HEK293T (cell line): ENCODE measurements at regions not wholly inside any gene's neighbourhood (a gene's known extent, or its start where the extent isn't known, plus 50 kb on each side); places are given as distances from the start of the nearest gene placed in this dataset.

ENCODE experiments used
- CTBP1 ChIP-seq: fragments of 450-650 bp; IDR thresholded peaks from 2 replicates; pipeline ENCODE4 v1.6.1; 2016; ENCODE audit warnings: borderline replicate concordance
- ELF4 ChIP-seq: fragments of 450-650 bp; IDR thresholded peaks from 2 replicates; pipeline ENCODE4 v1.6.1; 2017; ENCODE audit warnings: antibody characterized with exemption
- FOXA1 ChIP-seq: fragments of 450-650 bp; IDR thresholded peaks from 2 replicates; pipeline ENCODE4 v1.6.1; 2016; ENCODE audit warnings: mild to moderate bottlenecking
- FOXM1 ChIP-seq: fragments of 450-650 bp; IDR thresholded peaks from 2 replicates; pipeline ENCODE4 v1.6.1; 2017; ENCODE audit warnings: mild to moderate bottlenecking, borderline replicate concordance
- HDGF ChIP-seq: fragments of 450-650 bp; IDR thresholded peaks from 2 replicates; pipeline ENCODE4 v1.6.1; 2017; ENCODE audit warnings: antibody characterized with exemption, borderline replicate concordance
- NFRKB ChIP-seq: fragments of 450-650 bp; IDR thresholded peaks from 2 replicates; pipeline ENCODE4 v1.6.1; 2016; ENCODE audit warnings: mild to moderate bottlenecking, moderate library complexity
- SP1 ChIP-seq: fragments of 450-650 bp; IDR thresholded peaks from 2 replicates; pipeline ENCODE4 v1.6.1; 2017
- SUZ12 ChIP-seq: fragments of 450-650 bp; IDR thresholded peaks from 2 replicates; pipeline ENCODE4 v1.6.1; 2016; ENCODE audit warnings: mild to moderate bottlenecking
- TARDBP ChIP-seq: fragments of 450-650 bp; IDR thresholded peaks from 2 replicates; pipeline ENCODE4 v1.6.1; 2016
- TF ChIP-seq, protein P1 (sequence below): fragments of 450-650 bp; IDR thresholded peaks from 2 replicates; pipeline ENCODE4 v1.6.1; 2016

DNA sequence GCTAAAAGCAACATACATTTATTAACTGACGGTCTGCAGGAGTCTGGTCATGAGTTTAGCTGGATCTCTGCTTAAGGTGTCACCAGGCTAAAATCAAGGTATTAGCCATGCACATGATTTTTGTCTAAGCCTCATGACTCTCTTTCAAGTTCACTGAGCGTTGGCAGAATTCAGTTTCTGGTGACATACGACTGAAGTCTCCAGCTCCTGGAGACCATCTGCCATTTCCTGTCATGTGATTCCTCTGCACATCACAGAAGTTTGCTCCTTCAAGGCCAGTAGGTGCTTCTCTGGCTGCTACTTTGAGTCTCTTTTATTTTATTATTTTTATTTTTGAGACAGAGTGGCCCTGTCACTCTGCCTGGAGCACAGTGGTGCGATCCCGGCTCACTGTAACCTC is 148.4 kb upstream of the EYA4 start:
- no peak for TF ChIP-seq FOXM1
- no peak for TF ChIP-seq SP1
- no peak for TF ChIP-seq FOXA1
- no peak for TF ChIP-seq SUZ12
- TF ChIP-seq TARDBP: no peak
- TF ChIP-seq, protein P1, sequence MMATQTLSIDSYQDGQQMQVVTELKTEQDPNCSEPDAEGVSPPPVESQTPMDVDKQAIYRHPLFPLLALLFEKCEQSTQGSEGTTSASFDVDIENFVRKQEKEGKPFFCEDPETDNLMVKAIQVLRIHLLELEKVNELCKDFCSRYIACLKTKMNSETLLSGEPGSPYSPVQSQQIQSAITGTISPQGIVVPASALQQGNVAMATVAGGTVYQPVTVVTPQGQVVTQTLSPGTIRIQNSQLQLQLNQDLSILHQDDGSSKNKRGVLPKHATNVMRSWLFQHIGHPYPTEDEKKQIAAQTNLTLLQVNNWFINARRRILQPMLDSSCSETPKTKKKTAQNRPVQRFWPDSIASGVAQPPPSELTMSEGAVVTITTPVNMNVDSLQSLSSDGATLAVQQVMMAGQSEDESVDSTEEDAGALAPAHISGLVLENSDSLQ: no peak
- TF ChIP-seq NFRKB: no peak
- TF ChIP-seq ELF4: no peak
- TF ChIP-seq CTBP1: no peak
- no peak for TF ChIP-seq HDGF
